Suprapubic skin (tissue), 4 donors: ENCODE measurements at regions not wholly inside any gene's neighbourhood (a gene's known extent, or its start where the extent isn't known, plus 50 kb on each side); places are given as distances from the start of the nearest gene placed in this dataset.

Experiments used
- DNase-seq, 2 donors: peaks; one replicate each; pipeline ENCODE4 v3.0.0-alpha.2; 2019; ENCODE audit warnings: low spot score in 2 of 2
- H3K27ac ChIP-seq: fragments of 200-600 bp; sonication (generic); one replicate; pipeline ENCODE4 v1.5.1; 2019
- H3K27me3 ChIP-seq: fragments of 200-600 bp; sonication (generic); one replicate; pipeline ENCODE4 v1.5.1; 2019
- H3K36me3 ChIP-seq: fragments of 200-600 bp; sonication (generic); one replicate; pipeline ENCODE4 v1.5.1; 2019
- H3K4me1 ChIP-seq: fragments of 200-600 bp; sonication (generic); one replicate; pipeline ENCODE4 v1.5.1; 2019
- H3K4me3 ChIP-seq: fragments of 200-600 bp; sonication (generic); one replicate; pipeline ENCODE4 v1.5.1; 2019; ENCODE audit warnings: mild to moderate bottlenecking
- H3K9me3 ChIP-seq: fragments of 200-600 bp; sonication (generic); one replicate; pipeline ENCODE4 v1.5.1; 2019
- CTCF ChIP-seq, 2 donors: fragments of 200-600 bp in 1 of 2; fragments of 450-650 bp in 1 of 2; sonication (generic) in 1 of 2; IDR thresholded peaks; one replicate each; pipeline ENCODE4 v1.5.1; 2016 to 2019; ENCODE audit warnings: antibody characterized with exemption in 2 of 2, mild to moderate bottlenecking in 1 of 2, moderate library complexity in 1 of 2
- EP300 ChIP-seq: sonication (generic); formaldehyde crosslinking; IDR thresholded peaks from one replicate; pipeline ENCODE4 v1.6.1; 2017; ENCODE audit warnings: antibody characterized with exemption
- POLR2A ChIP-seq, 2 donors: fragments of 450-650 bp; IDR thresholded peaks; one replicate each; pipeline ENCODE4 v1.6.1; 2017; ENCODE audit warnings: antibody characterized with exemption in 2 of 2, mild to moderate bottlenecking in 2 of 2, moderate library complexity in 2 of 2
- POLR2AphosphoS5 ChIP-seq, 3 donors: sonication (generic); formaldehyde crosslinking; IDR thresholded peaks; one replicate each; pipeline ENCODE4 v1.6.1; 2017; ENCODE audit warnings: antibody characterized with exemption in 3 of 3
- WGBS: methylation state at CpG from one replicate; pipeline ENCODE4 v1.1.5; 2018; 5-methylcytosine and 5-hydroxymethylcytosine counted together

GRCh38 chr12:116370004-116370404 is 92.5 kb upstream of the MED13L start:
- no peak for DNase-seq
- Histone ChIP-seq H3K4me1 (no peaks in the 10 kb centered on the region), H3K9me3 (no peaks in the 10 kb centered on the region), H3K36me3 (no peaks in the 10 kb centered on the region), H3K27me3 (no peaks in the 10 kb centered on the region), H3K27ac (no peak overlapping the region), H3K4me3 (no peak overlapping the region)
- TF ChIP-seq CTCF (IDR thresholded peaks at IDR 0.05) (no peak), EP300 (no peak), POLR2A (IDR thresholded peaks at IDR 0.05) (no peak)
- 75% methylated on average over 4 of the region's 4 CpGs for WGBS

- Histone ChIP-seq H3K27me3 (no peaks in the 10 kb centered on the region), H3K4me3 (no peak overlapping the region), H3K27ac (no peak overlapping the region), H3K36me3 (no peaks in the 10 kb centered on the region), H3K9me3 (no peaks in the 10 kb centered on the region), H3K4me1 (no peaks in the 10 kb centered on the region)
- no peak for TF ChIP-seq CTCF (IDR thresholded peaks at IDR 0.05)
- no peak for TF ChIP-seq EP300
- TF ChIP-seq POLR2AphosphoS5 (IDR thresholded peaks at IDR 0.05) = no peak
- no peak for TF ChIP-seq POLR2A (IDR thresholded peaks at IDR 0.05)
- no peak for DNase-seq
- 75% methylated on average over 21 of the region's 21 CpGs for WGBS
Observed at GRCh38 chr12:116370886-116371580, 93.5 kb upstream of the MED13L start.

- no peak overlapping the region for H3K4me3 ChIP-seq
- no peaks in the 10 kb centered on the region for H3K4me1 ChIP-seq
- no peak for DNase-seq
- H3K27me3 ChIP-seq = no peaks in the 10 kb centered on the region
- H3K27ac ChIP-seq = no peak overlapping the region
- H3K36me3 ChIP-seq = no peaks in the 10 kb centered on the region
- TF ChIP-seq EP300 (no peak), POLR2A (IDR thresholded peaks at IDR 0.05) (no peak), POLR2AphosphoS5 (IDR thresholded peaks at IDR 0.05) (no peak), CTCF (IDR thresholded peaks at IDR 0.05) (no peak)
- no peaks in the 10 kb centered on the region for H3K9me3 ChIP-seq
- 78% methylated on average over 6 of the region's 6 CpGs for WGBS
Observed at GRCh38 chr12:116372815-116373214, 95.3 kb upstream of the MED13L start.

- DNase-seq = no peak
- Histone ChIP-seq H3K9me3 (no peaks in the 10 kb centered on the region), H3K27ac (no peak overlapping the region), H3K36me3 (no peaks in the 10 kb centered on the region), H3K4me3 (no peak overlapping the region), H3K4me1 (no peaks in the 10 kb centered on the region), H3K27me3 (no peaks in the 10 kb centered on the region)
- 88% methylated on average over 10 of the region's 12 CpGs for WGBS
- TF ChIP-seq CTCF (IDR thresholded peaks at IDR 0.05) (no peak), POLR2A (IDR thresholded peaks at IDR 0.05) (no peak), POLR2AphosphoS5 (IDR thresholded peaks at IDR 0.05) (no peak), EP300 (no peak)
Observed at GRCh38 chr12:116373572-116374206, 96.2 kb upstream of the MED13L start.

- Histone ChIP-seq H3K27ac (no peak overlapping the region), H3K27me3 (no peaks in the 10 kb centered on the region), H3K4me1 (no peaks in the 10 kb centered on the region), H3K9me3 (no peaks in the 10 kb centered on the region), H3K36me3 (no peaks in the 10 kb centered on the region), H3K4me3 (no peak overlapping the region)
- no peak for TF ChIP-seq POLR2A (IDR thresholded peaks at IDR 0.05)
- no peak for TF ChIP-seq POLR2AphosphoS5 (IDR thresholded peaks at IDR 0.05)
- no peak for TF ChIP-seq EP300
- TF ChIP-seq CTCF (IDR thresholded peaks at IDR 0.05) = no peak
- 96% methylated on average over 2 of the region's 3 CpGs for WGBS
- DNase-seq = no peak
Observed at GRCh38 chr12:116374207-116374606, 96.7 kb upstream of the MED13L start.
